ENCODE measurements at regions not wholly inside any gene's neighbourhood (a gene's known extent, or its start where the extent isn't known, plus 50 kb on each side); places are given as distances from the start of the nearest gene placed in this dataset.

DNA sequence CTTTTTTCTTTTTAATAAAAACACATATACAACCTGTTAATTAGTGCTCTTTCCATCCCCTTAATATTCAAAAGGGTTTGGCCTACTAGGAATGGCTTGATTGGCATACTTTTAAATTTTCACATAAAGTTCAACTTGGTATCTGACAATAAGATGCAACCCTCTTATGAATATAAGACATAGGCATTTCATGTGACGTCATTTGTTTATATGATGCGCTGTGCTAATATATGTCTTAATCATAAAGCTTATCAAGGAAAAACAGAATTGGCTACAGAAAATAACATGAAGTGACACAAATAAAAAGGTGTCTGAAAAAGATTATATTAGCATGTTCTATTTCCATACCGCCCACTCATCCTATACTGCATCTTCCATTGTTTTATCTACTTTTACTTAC, 1642.4 kb downstream of the EFNA5 start:
- TF ChIP-seq, protein P1, sequence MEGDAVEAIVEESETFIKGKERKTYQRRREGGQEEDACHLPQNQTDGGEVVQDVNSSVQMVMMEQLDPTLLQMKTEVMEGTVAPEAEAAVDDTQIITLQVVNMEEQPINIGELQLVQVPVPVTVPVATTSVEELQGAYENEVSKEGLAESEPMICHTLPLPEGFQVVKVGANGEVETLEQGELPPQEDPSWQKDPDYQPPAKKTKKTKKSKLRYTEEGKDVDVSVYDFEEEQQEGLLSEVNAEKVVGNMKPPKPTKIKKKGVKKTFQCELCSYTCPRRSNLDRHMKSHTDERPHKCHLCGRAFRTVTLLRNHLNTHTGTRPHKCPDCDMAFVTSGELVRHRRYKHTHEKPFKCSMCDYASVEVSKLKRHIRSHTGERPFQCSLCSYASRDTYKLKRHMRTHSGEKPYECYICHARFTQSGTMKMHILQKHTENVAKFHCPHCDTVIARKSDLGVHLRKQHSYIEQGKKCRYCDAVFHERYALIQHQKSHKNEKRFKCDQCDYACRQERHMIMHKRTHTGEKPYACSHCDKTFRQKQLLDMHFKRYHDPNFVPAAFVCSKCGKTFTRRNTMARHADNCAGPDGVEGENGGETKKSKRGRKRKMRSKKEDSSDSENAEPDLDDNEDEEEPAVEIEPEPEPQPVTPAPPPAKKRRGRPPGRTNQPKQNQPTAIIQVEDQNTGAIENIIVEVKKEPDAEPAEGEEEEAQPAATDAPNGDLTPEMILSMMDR (IDR thresholded peaks at IDR 0.05; ENCODE audit: poor library complexity), result no peak
- TF ChIP-seq EZH2phosphoT487 (IDR thresholded peaks at IDR 0.05; ENCODE audit: low read depth, severe bottlenecking, unreplicated experiment), result no peak
